ENCODE measurements at regions not wholly inside any gene's neighbourhood (a gene's known extent, or its start where the extent isn't known, plus 50 kb on each side); places are given as distances from the start of the nearest gene placed in this dataset.

- in situ Hi-C loops (cut with HindIII; ENCODE audit: extremely low pct_ligation_motif_present, low pct_unique_long_range_greater_than_20kb) (no loop called here), intact Hi-C loops (cut with micrococcal nuclease; ENCODE audit: unreplicated experiment) (no loop called here)
- no peak for DNase-seq (ENCODE audit: low spot score)
- H4K20me1 ChIP-seq (ENCODE audit: insufficient read depth, low read length), result no peaks in the 10 kb centered on the region
- no peak overlapping the region for H3K9ac ChIP-seq (ENCODE audit: insufficient read depth, low read depth, low read length)
- no peak overlapping the region for H3K4me3 ChIP-seq (replicated peaks in 1 of 3; ENCODE audit: insufficient read depth in 1 of 3, low read depth in 2 of 3, low read length in 3 of 3)
- peaks cover 11 to 69% of the 10 kb centered on the region in 2 experiments; a peak in 4 of 5 replicates for H3K27me3 ChIP-seq (ENCODE audit: control insufficient read depth in 1 of 2, insufficient read depth in 2 of 2, low read length in 2 of 2)
- POLR2A ChIA-PET, result no interaction called here
- H3K4me1 ChIP-seq (ENCODE audit: insufficient read depth, low read length), result no peaks in the 10 kb centered on the region
- FAIRE-seq, result no peak
- H2AFZ ChIP-seq (ENCODE audit: low read length), result no peak overlapping the region
- TF ChIP-seq HDAC2 (CRISPR knock-in tag; IDR thresholded peaks at IDR 0.05), result no peak
- TF ChIP-seq ZNF629 (CRISPR knock-in tag; conservative IDR thresholded peaks at IDR 0.05), result peak; percentile 41; the same call in 1 of the 2 replicates
- BruUV-seq (replicated peaks), result no TSS peak
- 9% methylated on average over 9 of the region's 11 CpGs for WGBS (ENCODE audit: low lambda C conversion rate)
- H3K4me2 ChIP-seq (ENCODE audit: low read depth, low read length), result no peak overlapping the region
- no peak overlapping the region for H3K27ac ChIP-seq (ENCODE audit: extremely low read length, insufficient read depth, low read length)
- H3K36me3 ChIP-seq (replicated peaks in 1 of 2; ENCODE audit: control insufficient read depth in 1 of 2, insufficient read depth in 2 of 2, low read length in 2 of 2), result no peaks in the 10 kb centered on the region
- no peak for ATAC-seq
- CTCF ChIA-PET (ENCODE audit: low intra/inter-chr PET ratio, low total read pairs), result no interaction called here
- no peaks in the 10 kb centered on the region for H3K9me3 ChIP-seq (ENCODE audit: low read length)
- no peaks in the 10 kb centered on the region for H3K79me2 ChIP-seq (ENCODE audit: insufficient read depth, low read length)
Observed at GRCh38 chr1:22249928-22250680, 107.2 kb upstream of the WNT4 start.

- BruUV-seq (replicated peaks), result no TSS peak
- no peak for FAIRE-seq
- no peak overlapping the region for H3K4me2 ChIP-seq (ENCODE audit: low read depth, low read length)
Observed at GRCh38 chr1:22250724-22251123, 107.8 kb upstream of the WNT4 start.

More at GRCh38 chr1:22250724-22251123, 107.8 kb upstream of the WNT4 start:
- no peak for TF ChIP-seq ZNF564 (CRISPR knock-in tag; IDR thresholded peaks at IDR 0.05)
- TF ChIP-seq CREB1 (IDR thresholded peaks at IDR 0.05), result no peak
- TF ChIP-seq CREB1 (CRISPR knock-in tag; IDR thresholded peaks at IDR 0.05), result no peak
- TF ChIP-seq, protein P1, sequence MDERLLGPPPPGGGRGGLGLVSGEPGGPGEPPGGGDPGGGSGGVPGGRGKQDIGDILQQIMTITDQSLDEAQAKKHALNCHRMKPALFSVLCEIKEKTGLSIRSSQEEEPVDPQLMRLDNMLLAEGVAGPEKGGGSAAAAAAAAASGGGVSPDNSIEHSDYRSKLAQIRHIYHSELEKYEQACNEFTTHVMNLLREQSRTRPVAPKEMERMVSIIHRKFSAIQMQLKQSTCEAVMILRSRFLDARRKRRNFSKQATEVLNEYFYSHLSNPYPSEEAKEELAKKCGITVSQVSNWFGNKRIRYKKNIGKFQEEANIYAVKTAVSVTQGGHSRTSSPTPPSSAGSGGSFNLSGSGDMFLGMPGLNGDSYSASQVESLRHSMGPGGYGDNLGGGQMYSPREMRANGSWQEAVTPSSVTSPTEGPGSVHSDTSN (CRISPR knock-in tag; IDR thresholded peaks at IDR 0.05), result no peak
- peaks cover 13 to 72% of the 10 kb centered on the region in 2 experiments; a peak in 4 of 5 replicates for H3K27me3 ChIP-seq (ENCODE audit: control insufficient read depth in 1 of 2, insufficient read depth in 2 of 2, low read length in 2 of 2)
- H4K20me1 ChIP-seq (ENCODE audit: insufficient read depth, low read length), result no peaks in the 10 kb centered on the region
- no peaks in the 10 kb centered on the region for H3K4me1 ChIP-seq (ENCODE audit: insufficient read depth, low read length)
- H3K36me3 ChIP-seq (replicated peaks in 1 of 2; ENCODE audit: control insufficient read depth in 1 of 2, insufficient read depth in 2 of 2, low read length in 2 of 2), result no peaks in the 10 kb centered on the region
- no CpG with 5 or more reads among the region's 11 CpGs for WGBS (ENCODE audit: low lambda C conversion rate)
- no peak overlapping the region for H3K27ac ChIP-seq (ENCODE audit: extremely low read length, insufficient read depth, low read length)
- no peak for ATAC-seq
- in situ Hi-C loops (cut with HindIII; ENCODE audit: extremely low pct_ligation_motif_present, low pct_unique_long_range_greater_than_20kb), result no loop called here
- no peaks in the 10 kb centered on the region for H3K9me3 ChIP-seq (ENCODE audit: low read length)
- H3K79me2 ChIP-seq (ENCODE audit: insufficient read depth, low read length), result no peaks in the 10 kb centered on the region
- no peak for DNase-seq (ENCODE audit: low spot score)
- no peak overlapping the region for H3K4me3 ChIP-seq (replicated peaks in 1 of 3; ENCODE audit: insufficient read depth in 1 of 3, low read depth in 2 of 3, low read length in 3 of 3)
- intact Hi-C loops (cut with micrococcal nuclease; ENCODE audit: unreplicated experiment), result no loop called here
- CTCF ChIA-PET (ENCODE audit: low intra/inter-chr PET ratio, low total read pairs), result no interaction called here
- POLR2A ChIA-PET, result no interaction called here
- H2AFZ ChIP-seq (ENCODE audit: low read length), result no peak overlapping the region
- H3K9ac ChIP-seq (ENCODE audit: insufficient read depth, low read depth, low read length), result no peak overlapping the region

Data from HepG2 (cell line).